Left ventricle myocardium inferior (tissue), 1 donor: ENCODE measurements at regions not wholly inside any gene's neighbourhood (a gene's known extent, or its start where the extent isn't known, plus 50 kb on each side); places are given as distances from the start of the nearest gene placed in this dataset.

ENCODE experiments used
- DNase-seq: peaks from one replicate; pipeline ENCODE4 v3.0.0-alpha.2; 2020
- H3K27ac ChIP-seq: fragments of 200-600 bp; replicated peaks from 2 replicates; pipeline ENCODE4 v1.8.0; 2021
- H3K27me3 ChIP-seq: fragments of 200-600 bp; 2 replicates; pipeline ENCODE4 v1.8.0; 2021; ENCODE audit warnings: low read depth
- H3K36me3 ChIP-seq: fragments of 200-600 bp; 2 replicates; pipeline ENCODE4 v1.8.0; 2021
- H3K4me1 ChIP-seq: fragments of 200-600 bp; 2 replicates; pipeline ENCODE4 v1.8.0; 2021
- H3K4me3 ChIP-seq: fragments of 200-600 bp; 2 replicates; pipeline ENCODE4 v1.8.0; 2021; ENCODE audit warnings: mild to moderate bottlenecking, moderate library complexity
- H3K9me3 ChIP-seq: fragments of 200-600 bp; replicated peaks from 2 replicates; pipeline ENCODE4 v1.8.0; 2021
- CTCF ChIP-seq: fragments of 200-600 bp; IDR thresholded peaks from 2 replicates; pipeline ENCODE4 v1.8.0; 2021; ENCODE audit warnings: antibody characterized with exemption, mild to moderate bottlenecking, borderline replicate concordance
- intact Hi-C: fragments of 100-400 bp; cut with micrococcal nuclease; formaldehyde crosslinking; loops from one replicate; pipeline ENCODE4 v1.11.0; 2022
- donor health status: DM: no; HTN: yes; CAD: no; lungs with severe emphysema.

GRCh38 chr22:48751539-48752437, 1075.9 kb downstream of the BRD1 start:
- Histone ChIP-seq H3K4me1 (no peaks in the 10 kb centered on the region), H3K36me3 (no peaks in the 10 kb centered on the region), H3K9me3 (no peaks in the 10 kb centered on the region), H3K27ac (no peak overlapping the region), H3K27me3 (peaks cover 29% of the 10 kb centered on the region), H3K4me3 (no peak overlapping the region)
- TF ChIP-seq CTCF, result no peak
- intact Hi-C loops, result no loop called here
- no peak for DNase-seq

GRCh38 chr22:48750826-48751440, 1076.7 kb downstream of the BRD1 start:
- Histone ChIP-seq H3K4me3 (no peak overlapping the region), H3K27ac (no peak overlapping the region), H3K9me3 (no peaks in the 10 kb centered on the region), H3K27me3 (peaks cover 21% of the 10 kb centered on the region), H3K36me3 (no peaks in the 10 kb centered on the region), H3K4me1 (no peaks in the 10 kb centered on the region)
- intact Hi-C loops, result no loop called here
- DNase-seq, result no peak
- TF ChIP-seq CTCF, result no peak

GRCh38 chr22:48750282-48750681, 1077.4 kb downstream of the BRD1 start:
- Histone ChIP-seq H3K4me1 (no peaks in the 10 kb centered on the region), H3K27ac (no peak overlapping the region), H3K4me3 (no peak overlapping the region), H3K9me3 (no peaks in the 10 kb centered on the region), H3K27me3 (peaks cover 14% of the 10 kb centered on the region), H3K36me3 (no peaks in the 10 kb centered on the region)
- intact Hi-C loops, result no loop called here
- TF ChIP-seq CTCF, result no peak
- no peak for DNase-seq

- no peak for DNase-seq
- H3K27ac ChIP-seq, result no peak overlapping the region
- intact Hi-C loops, result no loop called here
- TF ChIP-seq CTCF, result no peak
- H3K4me3 ChIP-seq, result no peak overlapping the region
- H3K36me3 ChIP-seq, result no peaks in the 10 kb centered on the region
- no peaks in the 10 kb centered on the region for H3K4me1 ChIP-seq
- H3K9me3 ChIP-seq, result no peaks in the 10 kb centered on the region
- peaks cover 11% of the 10 kb centered on the region for H3K27me3 ChIP-seq
Measured at GRCh38 chr22:48749555-48750227, 1078.0 kb downstream of the BRD1 start.

GRCh38 chr22:48748860-48749554, 1078.7 kb downstream of the BRD1 start:
- H3K9me3 ChIP-seq, result no peaks in the 10 kb centered on the region
- H3K27me3 ChIP-seq, result peaks cover 11% of the 10 kb centered on the region
- no peaks in the 10 kb centered on the region for H3K36me3 ChIP-seq
- H3K4me3 ChIP-seq, result no peak overlapping the region
- DNase-seq, result no peak
- H3K4me1 ChIP-seq, result no peaks in the 10 kb centered on the region
- intact Hi-C loops, result no loop called here
- no peak for TF ChIP-seq CTCF
- no peak overlapping the region for H3K27ac ChIP-seq
